Ishikawa (cell line): ENCODE measurements at regions not wholly inside any gene's neighbourhood (a gene's known extent, or its start where the extent isn't known, plus 50 kb on each side); places are given as distances from the start of the nearest gene placed in this dataset.

Source experiments
- TAF1 ChIP-seq: IDR thresholded peaks from 2 replicates; pipeline ENCODE4 v1.6.1; 2012; ENCODE audit warnings: low read depth, mild to moderate bottlenecking
- YY1 ChIP-seq: IDR thresholded peaks from 2 replicates; pipeline ENCODE4 v1.6.1; 2012; ENCODE audit warnings: low read depth

- no peak for TF ChIP-seq YY1
- no peak for TF ChIP-seq TAF1
Measured at GRCh38 chr21:38196036-38196435, 60.8 kb upstream of the KCNJ15 start.
